COLO829 (cell line): ENCODE measurements at regions not wholly inside any gene's neighbourhood (a gene's known extent, or its start where the extent isn't known, plus 50 kb on each side); places are given as distances from the start of the nearest gene placed in this dataset.

ENCODE experiments used
- DNase-seq: peaks from one replicate; pipeline ENCODE4 v3.0.0; 2012; ENCODE audit warnings: low spot score

DNA sequence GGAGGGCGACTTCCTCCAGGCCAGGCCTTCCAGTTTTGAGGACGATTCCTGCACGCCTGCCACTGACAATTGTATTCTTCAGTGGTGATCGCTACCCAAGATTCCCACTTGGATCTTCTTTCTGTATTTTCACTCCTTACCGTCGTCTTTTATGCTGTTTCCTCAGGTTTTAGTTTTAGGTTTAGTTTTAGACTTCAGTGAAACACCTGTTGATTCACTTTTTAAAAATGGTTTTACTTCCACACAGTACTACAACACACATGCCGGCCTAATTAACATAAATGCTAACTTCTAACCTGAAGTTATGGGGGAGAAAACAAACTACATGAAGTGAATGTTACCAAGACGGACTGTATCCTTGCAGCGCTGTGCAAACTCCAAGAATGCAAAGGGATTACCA, 530.6 kb upstream of the MGMT start:
- no peak for DNase-seq

DNA sequence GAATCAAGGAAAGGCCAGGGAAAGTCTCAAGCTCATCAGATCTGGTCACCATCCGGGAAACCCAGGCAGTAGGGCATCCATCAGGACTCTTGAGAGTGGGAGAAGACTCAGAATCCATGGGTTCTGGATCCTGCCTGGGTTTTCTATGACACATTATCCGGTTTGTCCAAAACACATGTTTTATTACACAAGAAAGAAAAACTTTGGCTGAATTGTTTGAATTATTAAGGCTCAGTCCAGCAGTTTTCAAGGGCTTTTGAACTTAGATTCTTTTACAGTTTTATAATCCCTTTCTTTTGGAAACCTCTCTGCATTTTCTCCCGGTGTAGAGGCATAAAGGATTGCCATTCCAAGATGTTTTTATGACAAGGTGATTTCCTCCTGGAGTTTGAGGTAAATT, 528.5 kb upstream of the MGMT start:
- no peak for DNase-seq

DNA sequence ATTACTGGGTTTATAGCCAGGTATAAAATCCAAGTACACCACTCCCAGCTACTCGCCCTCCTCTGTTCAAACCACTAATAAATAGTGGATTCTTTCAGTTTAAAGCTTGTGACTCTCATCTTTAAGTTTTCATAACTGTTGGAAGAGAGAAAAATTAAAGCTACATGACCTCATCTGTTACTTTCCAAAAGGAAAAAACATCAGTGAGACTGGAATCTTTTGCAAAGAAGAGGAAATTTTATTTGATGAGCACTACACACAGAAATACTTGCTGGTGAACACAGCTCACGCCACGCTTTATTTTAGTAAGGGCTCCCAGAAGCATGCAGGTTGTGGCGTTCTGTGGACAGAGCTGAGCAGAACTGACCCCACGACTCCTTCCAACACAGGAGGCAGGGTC, 527.0 kb upstream of the MGMT start:
- no peak for DNase-seq

DNA sequence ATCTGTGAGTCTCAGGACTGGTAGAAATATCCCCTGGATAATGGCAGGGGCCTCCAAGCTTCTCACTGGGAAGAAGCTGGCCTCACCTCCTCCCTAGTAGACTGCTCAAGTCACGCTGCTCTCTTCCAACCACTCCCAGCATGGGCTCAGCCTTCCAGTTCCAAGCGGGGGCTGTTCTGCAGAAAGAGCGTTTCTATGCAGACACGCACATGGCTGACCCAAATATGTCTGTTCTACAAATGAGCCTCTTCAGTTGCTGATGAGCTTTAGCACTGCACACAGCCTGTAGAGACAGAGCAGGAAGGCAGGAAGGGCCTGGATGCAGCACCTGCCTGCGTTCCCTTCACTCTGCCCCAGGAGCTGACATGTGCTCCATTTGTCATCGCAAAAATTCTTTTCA, 523.9 kb upstream of the MGMT start:
- DNase-seq: no peak

DNA sequence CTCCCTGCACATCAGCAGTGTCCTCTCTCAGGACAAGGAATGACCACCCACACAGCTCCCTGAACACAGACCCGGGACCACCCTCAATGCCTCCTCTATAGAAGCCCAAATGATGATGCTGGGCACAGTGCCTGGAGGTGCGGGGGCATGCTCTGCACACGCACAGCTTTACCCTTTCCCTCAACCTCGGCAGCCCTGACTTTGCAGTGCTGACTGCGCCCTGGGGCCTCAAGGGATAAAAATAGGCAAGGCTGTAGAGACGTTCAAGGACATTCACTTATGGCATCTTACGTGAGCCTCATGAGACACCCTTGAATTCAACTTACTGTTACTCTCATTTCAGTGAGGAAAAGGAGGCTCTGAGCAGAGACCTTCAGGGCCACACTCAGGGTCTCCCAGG, 521.6 kb upstream of the MGMT start:
- no peak for DNase-seq

DNA sequence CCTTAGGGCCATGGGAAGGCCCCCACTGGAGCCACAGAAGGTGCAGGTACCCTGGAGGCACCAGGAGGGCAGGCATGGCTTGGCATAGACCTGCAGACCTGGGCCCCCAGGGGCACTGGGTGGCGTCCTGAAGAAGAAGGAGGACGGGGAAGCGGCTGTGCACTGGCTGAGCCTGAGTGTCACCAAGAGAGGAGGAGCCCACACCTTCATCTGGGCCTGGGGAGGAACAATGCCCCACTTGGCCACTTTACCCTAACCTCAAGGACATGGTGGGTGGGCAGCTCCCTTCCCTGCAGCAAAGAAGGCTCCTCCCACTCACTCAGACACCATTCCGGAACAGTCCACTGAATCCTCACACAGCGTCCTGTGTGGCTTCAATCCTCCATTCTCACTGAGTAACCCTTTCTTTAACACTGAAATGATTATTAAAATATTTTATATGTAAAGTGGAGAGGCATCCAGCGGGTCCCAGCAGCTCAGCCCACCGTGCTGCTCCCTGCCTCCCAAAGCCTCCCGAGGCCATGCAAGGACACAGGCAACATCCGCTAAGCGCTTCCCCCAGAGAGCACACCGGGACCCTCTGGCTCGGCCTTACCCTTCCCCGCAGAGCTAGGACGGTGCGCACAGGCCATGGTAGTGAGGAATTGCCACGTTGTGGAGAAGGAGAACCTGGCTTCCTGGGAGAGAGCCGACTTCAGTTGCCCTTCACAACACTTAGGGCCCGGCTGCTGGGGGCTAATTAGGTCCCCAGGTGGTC, 516.7 kb upstream of the MGMT start:
- DNase-seq: no peak

DNA sequence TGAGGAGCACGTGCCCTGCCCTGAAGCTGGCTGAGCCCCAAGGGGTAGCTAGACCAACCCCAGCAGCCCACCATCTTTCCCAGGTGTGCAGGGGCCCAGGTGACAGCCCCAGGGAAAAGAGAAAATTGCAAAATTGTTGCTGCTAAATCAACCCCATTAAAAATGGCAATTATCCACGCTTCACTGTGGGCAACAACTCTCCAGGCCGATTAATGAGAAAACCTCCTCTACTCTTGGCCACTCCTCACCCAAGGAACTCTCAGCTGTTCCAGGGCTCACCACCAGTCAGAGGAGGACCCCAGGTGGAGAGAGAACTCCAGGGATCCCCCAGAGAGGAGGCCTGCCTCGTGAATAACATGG, 516.1 kb upstream of the MGMT start:
- no peak for DNase-seq

DNA sequence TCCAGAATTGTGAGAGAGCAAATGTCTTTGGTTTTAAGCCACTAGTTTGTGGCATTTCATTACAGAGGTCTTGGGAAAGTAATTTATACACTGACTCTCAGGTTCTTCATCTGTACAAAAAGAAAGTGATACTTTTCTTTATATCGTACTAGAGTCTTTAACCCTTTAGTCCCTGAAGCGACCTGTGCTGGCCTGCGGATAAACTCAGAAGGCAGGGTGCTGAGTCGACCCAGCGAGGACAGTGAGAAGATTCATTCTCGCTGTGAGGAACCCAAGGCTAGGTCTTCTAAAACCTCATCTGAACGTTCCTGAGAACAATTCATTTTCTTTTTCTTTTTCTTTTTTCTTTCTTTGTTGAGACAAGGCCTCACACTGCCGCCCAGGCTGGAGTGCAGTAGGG, 514.2 kb upstream of the MGMT start:
- DNase-seq: no peak

DNA sequence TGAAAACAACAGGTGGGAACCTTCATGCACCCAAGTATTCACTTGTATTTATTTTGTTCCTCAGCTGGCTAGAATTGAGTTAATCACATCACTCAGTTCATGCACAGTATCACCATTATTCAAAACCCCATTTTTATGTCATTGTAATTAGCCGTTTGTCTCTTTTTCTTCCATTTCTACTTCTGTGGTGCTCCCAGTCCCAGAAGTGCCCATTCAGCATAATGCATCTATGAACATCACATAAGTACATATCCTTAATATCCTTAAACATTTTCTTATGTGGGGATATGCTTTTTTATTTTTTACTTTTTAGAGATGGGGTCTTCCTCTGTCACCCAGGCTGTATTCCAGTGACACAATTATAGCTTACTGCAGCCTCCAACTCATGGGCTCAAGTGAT, 510.9 kb upstream of the MGMT start:
- DNase-seq: no peak

DNA sequence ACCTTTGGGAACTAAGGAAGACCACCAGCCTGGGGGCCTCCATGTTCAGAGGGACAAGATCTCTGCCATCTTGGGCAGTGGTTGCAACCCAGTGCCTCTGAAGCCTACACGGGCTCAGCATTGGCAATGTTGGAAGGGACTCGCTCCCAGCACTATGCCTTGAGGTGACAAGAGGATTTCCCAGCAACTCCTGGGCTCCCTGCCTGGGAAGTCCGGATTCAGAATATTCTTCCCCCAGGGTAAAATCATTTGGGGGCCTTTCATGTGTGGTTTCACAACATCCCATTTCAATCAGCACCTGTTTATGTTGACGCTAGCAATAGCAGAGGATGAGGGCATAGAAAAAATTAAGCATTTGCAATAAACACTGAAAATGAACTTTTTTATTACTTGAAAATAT, 509.8 kb upstream of the MGMT start:
- no peak for DNase-seq

DNA sequence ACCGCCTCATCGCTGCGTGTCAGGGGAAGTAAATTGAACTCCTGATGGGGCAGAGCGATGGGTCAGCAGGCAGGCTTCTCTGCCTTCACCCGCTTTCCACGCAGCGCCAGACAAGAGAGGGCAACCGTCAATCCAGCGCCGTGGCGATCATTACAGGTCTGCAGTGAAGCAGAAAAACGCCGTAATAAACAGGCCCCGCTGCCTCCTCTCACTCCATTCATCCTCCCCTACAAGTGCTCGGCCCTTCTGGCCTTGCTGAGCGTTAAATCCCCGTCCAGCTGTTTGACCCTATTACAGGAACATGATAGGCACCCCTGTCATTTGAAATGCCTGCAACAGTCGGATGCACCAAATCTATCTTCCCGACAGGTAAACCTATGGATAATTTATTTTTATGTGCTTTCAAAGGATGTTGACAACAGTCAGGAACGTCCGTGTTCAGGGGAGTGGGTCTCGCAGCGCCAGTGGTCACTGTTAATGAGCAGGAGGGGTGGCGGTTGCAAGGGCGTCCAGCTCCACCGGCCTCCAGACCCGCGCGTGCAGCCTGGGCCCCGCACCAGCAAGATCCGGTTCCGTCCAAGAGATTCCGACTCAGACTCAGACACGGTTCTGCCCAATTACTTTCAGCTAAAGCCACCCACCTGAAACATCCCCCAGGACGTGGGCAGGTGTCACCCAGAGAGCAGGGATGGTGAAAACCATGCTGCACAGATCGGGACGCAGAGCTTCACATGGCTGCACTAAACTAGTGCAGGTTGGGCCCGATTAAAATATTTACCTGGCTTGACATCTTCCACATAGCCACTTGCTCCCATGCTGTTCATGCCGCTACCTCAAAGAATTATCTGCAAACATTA, 508.0 kb upstream of the MGMT start:
- DNase-seq: no peak

DNA sequence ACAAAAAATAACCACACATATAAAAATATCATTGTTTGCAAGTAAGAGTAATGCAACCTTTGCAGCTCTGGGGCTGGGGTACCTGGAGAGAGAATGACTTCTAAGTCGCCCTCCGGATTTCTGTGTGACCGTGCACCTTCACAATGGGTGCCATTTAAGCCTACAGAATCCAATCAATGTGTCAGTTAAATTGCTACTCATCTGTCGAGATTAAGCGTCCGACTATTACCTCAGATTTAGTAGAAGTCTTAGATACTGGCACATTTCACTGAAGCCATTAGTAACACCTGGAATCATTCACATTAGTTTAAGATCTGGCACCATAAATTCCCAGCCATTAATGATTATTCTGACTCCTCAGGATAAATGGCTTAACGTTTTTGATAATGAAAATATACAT, 507.3 kb upstream of the MGMT start:
- DNase-seq: no peak

DNA sequence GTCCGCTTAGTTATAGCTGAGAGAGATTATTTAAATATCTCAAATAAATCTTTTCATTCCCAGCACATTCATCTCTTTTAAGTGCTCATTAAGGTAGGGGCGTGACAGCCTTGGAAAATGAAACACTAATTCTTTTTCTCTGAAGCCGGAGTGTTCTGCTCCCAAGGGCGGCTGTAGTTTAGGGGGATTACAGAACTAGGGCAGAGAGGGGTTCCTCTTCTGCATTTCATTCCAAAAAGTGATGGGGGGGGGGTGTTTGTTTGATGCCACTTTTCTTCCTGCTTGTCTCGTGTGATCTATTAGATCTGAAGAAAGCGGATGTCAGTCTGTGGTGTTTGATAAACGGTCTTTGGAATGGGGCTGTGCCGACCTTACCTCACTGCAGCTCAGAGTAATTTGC, 506.5 kb upstream of the MGMT start:
- no peak for DNase-seq

DNA sequence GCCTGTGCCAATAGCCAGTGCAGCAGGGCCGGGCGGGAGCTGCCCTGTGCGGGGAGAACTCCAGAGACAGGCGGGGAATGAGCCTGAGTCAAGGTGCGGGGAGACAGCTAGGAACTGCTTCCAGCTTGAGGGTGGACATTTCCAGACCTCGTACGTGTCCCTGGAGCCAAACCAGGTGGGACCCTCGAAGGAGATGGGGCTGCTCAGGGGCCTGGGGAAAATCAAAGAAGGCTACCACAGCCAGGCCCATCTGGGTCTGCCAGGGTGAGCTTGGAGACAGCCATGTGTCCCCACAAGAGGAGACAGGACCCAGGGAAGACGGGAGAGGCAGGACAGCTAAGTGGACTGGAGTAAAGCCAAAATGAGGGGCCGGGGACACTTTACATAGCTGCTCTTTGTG, 504.9 kb upstream of the MGMT start:
- no peak for DNase-seq

DNA sequence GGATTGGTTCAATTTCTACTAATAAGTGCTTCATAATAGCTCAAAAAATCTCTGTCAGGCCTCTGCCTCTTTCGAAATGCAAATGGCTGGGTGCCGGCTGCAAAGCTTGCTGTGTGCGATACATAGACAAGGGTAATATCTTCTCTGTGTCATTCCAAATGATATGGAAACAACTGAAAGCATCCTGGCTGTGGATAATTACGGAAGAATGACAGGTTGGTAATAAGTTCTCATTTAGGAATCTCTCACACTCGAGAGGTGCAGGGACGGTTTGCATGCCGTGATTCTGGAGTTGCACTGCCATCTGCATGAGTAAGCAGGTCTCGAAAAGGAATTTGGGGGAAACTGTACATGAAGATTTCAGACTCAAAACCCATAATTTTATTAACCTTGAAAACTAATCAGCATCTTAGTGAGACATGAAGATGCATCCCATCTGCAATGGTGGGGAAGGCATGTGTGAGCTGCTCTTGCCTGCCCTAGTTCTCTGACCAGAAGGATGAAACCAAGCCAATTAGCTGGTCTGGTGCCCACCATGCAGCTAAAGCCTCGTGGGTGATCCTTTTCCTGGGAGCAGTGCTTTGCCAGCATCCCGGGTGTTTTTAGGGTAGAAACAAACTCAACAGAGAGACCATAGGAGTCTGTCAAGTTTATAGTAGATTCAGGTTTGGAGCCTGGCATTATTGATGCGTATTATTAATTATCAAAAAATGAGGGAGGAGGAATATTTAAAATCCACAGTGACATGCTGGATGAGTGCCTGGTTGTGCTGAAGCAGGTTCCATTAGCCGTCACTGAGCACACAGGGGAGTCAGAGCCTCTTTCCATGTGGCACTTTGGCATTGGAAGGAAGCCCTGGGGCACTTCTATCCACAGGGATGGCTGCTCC, 503.6 kb upstream of the MGMT start:
- DNase-seq: no peak

DNA sequence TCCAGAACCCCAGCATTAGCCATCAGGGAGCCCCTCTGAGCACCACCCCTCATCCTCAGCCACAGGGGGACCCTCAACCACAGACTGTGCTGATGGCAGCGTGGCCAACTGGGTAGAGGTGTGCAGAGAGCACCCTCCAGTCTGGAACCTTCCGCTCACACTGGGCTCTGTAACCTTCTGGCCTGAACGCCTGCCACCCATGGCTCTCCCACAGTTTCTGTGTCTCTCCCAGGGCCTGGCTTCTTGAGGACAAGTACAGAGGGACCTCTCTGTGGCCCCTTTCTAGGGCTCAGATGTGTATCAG, 503.0 kb upstream of the MGMT start:
- no peak for DNase-seq

DNA sequence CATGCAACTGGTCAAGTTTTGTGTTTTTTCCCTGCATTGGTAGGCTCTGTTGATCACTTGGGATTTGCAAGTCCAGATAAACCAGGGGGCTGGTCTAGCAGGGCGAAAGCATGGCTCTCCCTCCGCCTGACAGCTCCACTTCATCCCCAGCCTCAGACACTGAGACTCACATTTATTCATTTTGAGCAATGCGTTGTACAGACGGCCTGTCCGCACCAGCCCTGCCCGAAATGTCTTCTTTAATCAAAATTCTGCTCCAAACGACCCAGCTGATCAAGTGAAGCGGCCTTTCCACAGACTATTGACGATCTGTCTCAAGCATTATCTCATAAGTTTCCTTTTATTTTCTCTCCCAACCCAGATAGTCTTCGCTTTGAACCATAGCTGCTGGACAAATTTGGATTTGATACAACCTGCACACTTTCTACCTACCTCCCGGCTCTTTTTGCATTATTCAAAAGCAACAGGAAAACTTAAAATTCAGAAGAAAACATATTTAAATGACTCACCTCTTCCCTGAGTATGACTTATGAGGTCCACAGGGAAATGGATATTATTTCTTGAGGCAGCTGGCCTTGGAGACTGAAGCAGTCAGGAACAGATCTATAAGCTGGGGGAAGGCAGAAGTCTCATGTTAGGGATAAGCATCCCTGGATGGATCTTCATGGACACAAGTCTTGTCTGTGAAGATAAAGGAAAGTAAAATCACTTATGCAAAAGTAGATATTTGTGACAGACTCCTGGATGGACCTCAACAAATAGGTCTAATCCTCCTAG, 498.9 kb upstream of the MGMT start:
- DNase-seq: no peak

DNA sequence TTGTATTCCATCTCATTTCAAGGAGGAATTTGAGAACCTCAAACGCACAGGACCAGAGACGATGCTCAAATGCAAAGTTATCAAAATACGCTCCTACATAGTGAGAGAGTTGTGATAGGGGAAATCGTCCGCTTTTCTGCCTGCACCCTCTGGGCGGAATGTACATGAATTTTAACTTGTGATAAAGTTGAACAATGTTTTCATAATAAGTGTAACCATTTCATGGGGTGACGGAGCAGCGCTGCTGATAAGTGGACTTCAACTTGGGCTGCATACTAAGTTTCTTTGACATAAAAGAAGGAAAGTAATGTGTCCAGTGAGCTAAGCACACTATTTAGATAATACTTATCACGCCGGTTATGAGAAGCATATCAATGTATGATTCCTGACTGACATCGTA, 497.5 kb upstream of the MGMT start:
- DNase-seq: no peak

DNA sequence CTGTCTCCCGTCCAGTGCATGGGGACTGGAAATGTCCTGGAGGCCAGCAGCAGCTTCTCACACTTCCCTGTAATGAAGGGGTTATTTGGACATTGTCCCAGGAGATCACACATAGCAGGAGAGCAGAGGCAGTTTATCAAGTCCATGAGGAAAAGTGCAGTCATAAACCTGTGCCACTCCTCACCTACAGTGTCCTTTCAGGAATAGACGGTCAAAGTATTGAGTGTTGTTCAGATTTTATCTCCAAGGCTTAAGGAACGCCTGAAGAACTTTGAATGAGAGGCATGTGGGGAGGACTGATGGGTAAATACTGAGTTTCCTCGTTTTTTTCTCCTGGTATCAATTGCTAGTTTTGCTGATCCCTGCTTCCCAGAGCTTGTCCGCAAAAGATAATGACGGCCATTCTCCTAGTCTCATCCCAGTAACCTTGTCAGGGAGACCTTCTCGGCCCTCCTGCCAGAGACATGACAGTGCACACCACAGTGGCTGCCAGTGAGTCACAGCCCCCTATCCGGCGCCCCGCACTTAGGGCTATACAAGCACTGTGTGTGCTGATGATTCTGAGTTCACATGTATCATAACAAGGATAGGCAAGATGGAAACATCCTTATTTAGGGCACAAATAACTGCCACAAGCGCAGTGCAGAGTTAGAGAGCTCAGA, 495.5 kb upstream of the MGMT start:
- no peak for DNase-seq

DNA sequence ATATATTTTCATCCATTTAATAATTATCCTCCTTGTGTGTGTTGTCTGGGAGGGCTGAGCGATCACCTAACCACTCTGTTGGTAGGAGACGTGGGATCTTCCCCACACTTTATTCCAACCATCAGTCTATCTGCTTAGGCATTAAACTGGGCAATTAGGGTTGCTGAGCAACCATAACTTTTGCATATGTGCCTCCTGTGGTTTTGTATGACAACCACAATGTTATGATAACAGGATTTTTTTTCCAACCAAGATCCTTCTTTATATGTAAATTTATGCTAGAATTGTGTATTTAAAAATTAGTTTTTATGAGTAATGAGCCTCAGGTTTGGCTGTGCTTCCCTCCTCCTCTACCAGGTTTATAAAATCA, 495.0 kb upstream of the MGMT start:
- DNase-seq: no peak

DNA sequence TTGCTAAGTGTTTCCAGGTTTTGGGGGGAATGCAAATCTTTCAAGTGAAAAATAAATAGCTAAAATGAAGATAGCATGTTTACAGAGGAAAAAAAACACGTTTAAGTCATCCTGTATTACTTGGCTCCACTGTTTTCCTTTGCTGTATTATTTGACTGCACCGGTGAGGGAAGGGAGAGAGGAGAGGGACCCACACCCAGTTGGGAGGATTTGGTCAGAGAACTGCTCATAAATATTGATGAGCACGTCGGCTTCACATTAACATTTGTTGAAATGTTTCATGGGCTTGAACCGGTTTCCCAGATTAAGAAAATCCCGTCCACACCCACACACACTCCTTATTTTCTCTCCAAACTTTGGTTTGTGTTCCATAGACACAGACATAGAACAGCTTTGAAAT, 493.8 kb upstream of the MGMT start:
- DNase-seq: no peak

DNA sequence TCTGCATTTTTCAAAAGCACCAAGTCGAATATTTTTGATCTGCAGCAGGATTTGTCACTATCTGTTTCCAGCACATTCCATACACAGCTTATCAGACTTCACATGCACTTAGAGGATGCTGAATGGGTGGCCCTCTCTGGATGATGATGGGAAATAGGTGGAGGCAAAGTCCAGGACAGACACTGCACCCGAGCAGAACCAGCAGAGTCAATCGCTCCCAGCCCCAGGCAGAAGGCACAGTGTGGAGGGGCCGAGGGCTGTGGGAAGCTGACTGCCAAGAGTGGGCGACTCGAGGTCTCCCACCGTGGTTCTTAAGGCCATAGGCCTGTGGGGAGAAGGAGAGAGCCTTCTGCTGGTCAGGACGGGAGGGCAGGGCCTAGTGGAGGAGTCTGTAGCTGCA, 490.2 kb upstream of the MGMT start:
- DNase-seq: no peak
